ENCODE measurements at regions not wholly inside any gene's neighbourhood (a gene's known extent, or its start where the extent isn't known, plus 50 kb on each side); places are given as distances from the start of the nearest gene placed in this dataset.
"Not testable (repeated sequence)": the region's sequence is repeated elsewhere in the genome, so short reads cannot be mapped to it uniquely, and the experiment has no call there.

- Histone ChIP-seq H3K27me3 (ENCODE audit: control insufficient read depth in 2 of 2, insufficient read depth in 1 of 2, low read length in 1 of 2) (no peaks in the 10 kb centered on the region), H3K9me3 (ENCODE audit: control insufficient read depth in 2 of 2, insufficient read depth in 1 of 2, low read length in 1 of 2) (no peaks in the 10 kb centered on the region), H3K4me1 (ENCODE audit: control insufficient read depth in 2 of 2, insufficient read depth in 2 of 2, low read length in 2 of 2) (no peaks in the 10 kb centered on the region), H3K36me3 (ENCODE audit: control insufficient read depth in 2 of 2, insufficient read depth in 2 of 2, low read length in 1 of 2) (no peaks in the 10 kb centered on the region), H3K4me3 (ENCODE audit: low read length in 2 of 2) (no peak overlapping the region), H3K27ac (ENCODE audit: low read depth in 1 of 2, low read length in 1 of 2) (no peak overlapping the region)
- 95% methylated on average over 2 of the region's 2 CpGs for WGBS
- DNase-seq (ENCODE audit: low read depth in 6 of 9, low spot score in 9 of 9) = no peak
Measured at GRCh38 chr3:193149998-193150397, 91.0 kb upstream of the PLAAT1 start.

- H3K27me3 ChIP-seq (ENCODE audit: control insufficient read depth in 2 of 2, insufficient read depth in 1 of 2, low read length in 1 of 2); H3K36me3 ChIP-seq (ENCODE audit: control insufficient read depth in 2 of 2, insufficient read depth in 2 of 2, low read length in 1 of 2); DNase-seq (ENCODE audit: low read depth in 6 of 9, low spot score in 9 of 9); H3K4me1 ChIP-seq (ENCODE audit: control insufficient read depth in 2 of 2, insufficient read depth in 2 of 2, low read length in 2 of 2); H3K4me3 ChIP-seq (ENCODE audit: low read length in 2 of 2); H3K27ac ChIP-seq (ENCODE audit: low read depth in 1 of 2, low read length in 1 of 2); H3K9me3 ChIP-seq (ENCODE audit: control insufficient read depth in 2 of 2, insufficient read depth in 1 of 2, low read length in 1 of 2): not testable (repeated sequence)
- 95% methylated on average over 3 of the region's 3 CpGs for WGBS
Measured at GRCh38 chr3:193155044-193155781, 85.8 kb upstream of the PLAAT1 start.

- Histone ChIP-seq H3K36me3 (ENCODE audit: control insufficient read depth in 2 of 2, insufficient read depth in 2 of 2, low read length in 1 of 2) (no peaks in the 10 kb centered on the region), H3K4me3 (ENCODE audit: low read length in 2 of 2) (no peak overlapping the region)
- no peak for DNase-seq (ENCODE audit: low read depth in 6 of 9, low spot score in 9 of 9)
Measured at GRCh38 chr3:193157051-193157450, 84.0 kb upstream of the PLAAT1 start.

GRCh38 chr3:193165431-193166120 lies 75.4 kb upstream of the PLAAT1 start:
- Histone ChIP-seq H3K36me3 (ENCODE audit: control insufficient read depth in 2 of 2, insufficient read depth in 2 of 2, low read length in 1 of 2) (no peaks in the 10 kb centered on the region), H3K27ac (ENCODE audit: low read depth in 1 of 2, low read length in 1 of 2) (no peak overlapping the region), H3K4me3 (ENCODE audit: low read length in 2 of 2) (no peak overlapping the region), H3K4me1 (ENCODE audit: control insufficient read depth in 2 of 2, insufficient read depth in 2 of 2, low read length in 2 of 2) (no peaks in the 10 kb centered on the region), H3K9me3 (ENCODE audit: control insufficient read depth in 2 of 2, insufficient read depth in 1 of 2, low read length in 1 of 2) (no peaks in the 10 kb centered on the region), H3K27me3 (ENCODE audit: control insufficient read depth in 2 of 2, insufficient read depth in 1 of 2, low read length in 1 of 2) (no peaks in the 10 kb centered on the region)
- no peak for DNase-seq (ENCODE audit: low read depth in 6 of 9, low spot score in 9 of 9)
- WGBS = no CpG with 5 or more reads among the region's 4 CpGs

More at GRCh38 chr3:193157051-193157450, 84.0 kb upstream of the PLAAT1 start:
- H3K27ac ChIP-seq (ENCODE audit: low read depth in 1 of 2, low read length in 1 of 2) = no peak overlapping the region
- WGBS = 85% methylated on average over 11 of the region's 11 CpGs
- H3K27me3 ChIP-seq (ENCODE audit: control insufficient read depth in 2 of 2, insufficient read depth in 1 of 2, low read length in 1 of 2) = no peaks in the 10 kb centered on the region
- no peaks in the 10 kb centered on the region for H3K9me3 ChIP-seq (ENCODE audit: control insufficient read depth in 2 of 2, insufficient read depth in 1 of 2, low read length in 1 of 2)
- H3K4me1 ChIP-seq (ENCODE audit: control insufficient read depth in 2 of 2, insufficient read depth in 2 of 2, low read length in 2 of 2) = no peaks in the 10 kb centered on the region

GRCh38 chr3:193168931-193169330 lies 72.1 kb upstream of the PLAAT1 start:
- no peak for DNase-seq (ENCODE audit: low read depth in 6 of 9, low spot score in 9 of 9)

GRCh38 chr3:193174140-193174539 lies 66.9 kb upstream of the PLAAT1 start:
- Histone ChIP-seq H3K27ac (ENCODE audit: low read depth in 1 of 2, low read length in 1 of 2) (no peak overlapping the region), H3K4me3 (ENCODE audit: low read length in 2 of 2) (no peak overlapping the region), H3K27me3 (ENCODE audit: control insufficient read depth in 2 of 2, insufficient read depth in 1 of 2, low read length in 1 of 2) (no peaks in the 10 kb centered on the region), H3K4me1 (ENCODE audit: control insufficient read depth in 2 of 2, insufficient read depth in 2 of 2, low read length in 2 of 2) (no peaks in the 10 kb centered on the region), H3K36me3 (ENCODE audit: control insufficient read depth in 2 of 2, insufficient read depth in 2 of 2, low read length in 1 of 2) (no peaks in the 10 kb centered on the region), H3K9me3 (ENCODE audit: control insufficient read depth in 2 of 2, insufficient read depth in 1 of 2, low read length in 1 of 2) (no peaks in the 10 kb centered on the region)
- DNase-seq (ENCODE audit: low read depth in 6 of 9, low spot score in 9 of 9) = peak in 1 of 9 donors; percentile 0
- 98% methylated on average over 1 of the region's 1 CpG for WGBS

More at GRCh38 chr3:193168931-193169330, 72.1 kb upstream of the PLAAT1 start:
- Histone ChIP-seq H3K9me3 (ENCODE audit: control insufficient read depth in 2 of 2, insufficient read depth in 1 of 2, low read length in 1 of 2) (no peaks in the 10 kb centered on the region), H3K4me1 (ENCODE audit: control insufficient read depth in 2 of 2, insufficient read depth in 2 of 2, low read length in 2 of 2) (no peaks in the 10 kb centered on the region), H3K4me3 (ENCODE audit: low read length in 2 of 2) (no peak overlapping the region), H3K27me3 (ENCODE audit: control insufficient read depth in 2 of 2, insufficient read depth in 1 of 2, low read length in 1 of 2) (no peaks in the 10 kb centered on the region), H3K27ac (ENCODE audit: low read depth in 1 of 2, low read length in 1 of 2) (no peak overlapping the region), H3K36me3 (ENCODE audit: control insufficient read depth in 2 of 2, insufficient read depth in 2 of 2, low read length in 1 of 2) (no peaks in the 10 kb centered on the region)
- WGBS = 79% methylated on average over 3 of the region's 3 CpGs

GRCh38 chr3:193179332-193180012 lies 61.5 kb upstream of the PLAAT1 start:
- not testable (repeated sequence) for H3K27me3 ChIP-seq (ENCODE audit: control insufficient read depth in 2 of 2, insufficient read depth in 1 of 2, low read length in 1 of 2); H3K27ac ChIP-seq (ENCODE audit: low read depth in 1 of 2, low read length in 1 of 2); H3K4me3 ChIP-seq (ENCODE audit: low read length in 2 of 2); H3K4me1 ChIP-seq (ENCODE audit: control insufficient read depth in 2 of 2, insufficient read depth in 2 of 2, low read length in 2 of 2); DNase-seq (ENCODE audit: low read depth in 6 of 9, low spot score in 9 of 9); H3K36me3 ChIP-seq (ENCODE audit: control insufficient read depth in 2 of 2, insufficient read depth in 2 of 2, low read length in 1 of 2); H3K9me3 ChIP-seq (ENCODE audit: control insufficient read depth in 2 of 2, insufficient read depth in 1 of 2, low read length in 1 of 2)
- 90% methylated on average over 8 of the region's 8 CpGs for WGBS

GRCh38 chr3:193187070-193187722 lies 53.8 kb upstream of the PLAAT1 start:
- Histone ChIP-seq H3K27me3 (ENCODE audit: control insufficient read depth in 2 of 2, insufficient read depth in 1 of 2, low read length in 1 of 2) (no peaks in the 10 kb centered on the region), H3K27ac (ENCODE audit: low read depth in 1 of 2, low read length in 1 of 2) (no peak overlapping the region), H3K36me3 (ENCODE audit: control insufficient read depth in 2 of 2, insufficient read depth in 2 of 2, low read length in 1 of 2) (no peaks in the 10 kb centered on the region), H3K4me3 (ENCODE audit: low read length in 2 of 2) (no peak overlapping the region), H3K4me1 (ENCODE audit: control insufficient read depth in 2 of 2, insufficient read depth in 2 of 2, low read length in 2 of 2) (no peaks in the 10 kb centered on the region), H3K9me3 (ENCODE audit: control insufficient read depth in 2 of 2, insufficient read depth in 1 of 2, low read length in 1 of 2) (no peaks in the 10 kb centered on the region)
- WGBS = 87% methylated on average over 6 of the region's 6 CpGs
- DNase-seq (ENCODE audit: low read depth in 6 of 9, low spot score in 9 of 9) = no peak
